HepG2 (cell line): ENCODE measurements at regions not wholly inside any gene's neighbourhood (a gene's known extent, or its start where the extent isn't known, plus 50 kb on each side); places are given as distances from the start of the nearest gene placed in this dataset.

Source experiments
- ATAC-seq: fragments of 200-7000 bp; cut with Tn5 transposase; 3 replicates; pipeline ENCODE4 v1.9.1; 2020; ENCODE audit warnings: mild to moderate bottlenecking, moderate library complexity
- BruUV-seq: library from RNA; stranded (reverse); fragments of 400-500 nt; replicated peaks from 2 replicates; lab custom pipeline; 2021; lab: Mats Ljungman, UMichigan
- CTCF ChIA-PET: fragments of 300-600 bp; formaldehyde crosslinking; extraction: SDS; loops from one replicate; lab custom pipeline; 2021; ENCODE audit warnings: low total read pairs, inconsistent platforms, low intra/inter-chr PET ratio; lab: Yijun Ruan, JAX
- POLR2A ChIA-PET: fragments of 350-600 bp; sonication (Branson Sonifier 250); formaldehyde crosslinking; loops from one replicate; lab custom pipeline; 2020; ENCODE audit warnings: antibody characterized with exemption, inconsistent platforms; lab: Yijun Ruan, JAX
- DNase-seq: peaks from one replicate; pipeline ENCODE4 v3.0.0-alpha.2; 2015; ENCODE audit warnings: low spot score
- FAIRE-seq: peaks from 3 replicates; lab custom pipeline; 2011; peaks lifted over from hg19 to GRCh38; lab: Jason Lieb, UNC
- H2AFZ ChIP-seq: one replicate; pipeline ENCODE4 v1.6.1; 2011; ENCODE audit warnings: low read length, inconsistent platforms
- H3K27ac ChIP-seq: fragments of 300-600 bp; 3 replicates; pipeline ENCODE4 v1.8.0; 2011; ENCODE audit warnings: mixed run types, mild to moderate bottlenecking, mixed read lengths, low read length, inconsistent platforms; ENCODE audit not compliant: insufficient read depth; ENCODE audit errors: extremely low read length
- H3K27me3 ChIP-seq, 2 experiments: fragments of 200-600 bp in 1 of 2; 2 replicates in 1 of 2; 3 replicates in 1 of 2; pipeline versions ENCODE4 v1.6.0 to v1.8.0; 2011; ENCODE audit warnings: low read length in 2 of 2, mild to moderate bottlenecking in 2 of 2, moderate library complexity in 2 of 2, inconsistent platforms in 1 of 2; ENCODE audit not compliant: insufficient read depth in 2 of 2, control insufficient read depth in 1 of 2
- H3K36me3 ChIP-seq, 2 experiments: fragments of 200-600 bp in 1 of 2; replicated peaks in 1 of 2; 2 replicates in 1 of 2; 3 replicates in 1 of 2; pipeline versions ENCODE4 v1.5.1 to v1.8.0; 2011; ENCODE audit warnings: low read length in 2 of 2, inconsistent platforms in 1 of 2; ENCODE audit not compliant: insufficient read depth in 2 of 2, control insufficient read depth in 1 of 2
- H3K4me1 ChIP-seq: 2 replicates; pipeline ENCODE4 v1.5.1; 2012; ENCODE audit warnings: low read length, inconsistent platforms; ENCODE audit not compliant: insufficient read depth
- H3K4me2 ChIP-seq: 2 replicates; pipeline ENCODE4 v1.6.0; 2011; ENCODE audit warnings: low read depth, low read length, inconsistent platforms
- H3K4me3 ChIP-seq, 3 experiments: fragments of 200-600 bp in 1 of 3; sonication (generic), shearing (Covaris generic) in 1 of 3; replicated peaks in 1 of 3; 2 replicates each; pipeline ENCODE4 v1.5.1; 2011 to 2016; ENCODE audit warnings: low read length in 3 of 3, inconsistent platforms in 2 of 3, low read depth in 2 of 3, mild to moderate bottlenecking in 2 of 3, control low read depth in 1 of 3, mixed read lengths in 1 of 3; ENCODE audit not compliant: insufficient read depth in 1 of 3
- H3K79me2 ChIP-seq: one replicate; pipeline ENCODE4 v1.6.1; 2011; ENCODE audit warnings: low read length, inconsistent platforms; ENCODE audit not compliant: insufficient read depth
- H3K9ac ChIP-seq: 2 replicates; pipeline ENCODE4 v1.6.0; 2011; ENCODE audit warnings: mild to moderate bottlenecking, low read depth, low read length, inconsistent platforms; ENCODE audit not compliant: insufficient read depth
- H3K9me3 ChIP-seq: 2 replicates; pipeline ENCODE4 v1.5.1; 2012; ENCODE audit warnings: mild to moderate bottlenecking, low read length
- H4K20me1 ChIP-seq: 2 replicates; pipeline ENCODE4 v1.6.0; 2011; ENCODE audit warnings: inconsistent platforms, mild to moderate bottlenecking, low read length, moderate library complexity; ENCODE audit not compliant: insufficient read depth
- CEBPG ChIP-seq: IDR thresholded peaks from 2 replicates; pipeline ENCODE4 v1.6.1; 2016
- CENPX ChIP-seq: sonication (generic); formaldehyde crosslinking; IDR thresholded peaks from 2 replicates; pipeline ENCODE4 v1.9.0; 2021; ENCODE audit warnings: mild to moderate bottlenecking, missing genetic modification reagents, moderate library complexity
- CREB1 ChIP-seq, 2 experiments: fragments of 450-650 bp in 1 of 2; IDR thresholded peaks; 2 replicates each; pipeline ENCODE4 v1.6.1; 2016 to 2017; ENCODE audit warnings: control low read depth in 1 of 2, mild to moderate bottlenecking in 1 of 2, missing compliant biosample characterization in 1 of 2, missing genetic modification characterization in 1 of 2
- GABPB1 ChIP-seq: IDR thresholded peaks from 2 replicates; pipeline ENCODE4 v1.6.1; 2016; ENCODE audit warnings: mild to moderate bottlenecking, missing genetic modification reagents, moderate library complexity, missing compliant biosample characterization
- GRHL1 ChIP-seq: sonication (generic); formaldehyde crosslinking; conservative IDR thresholded peaks from 2 replicates; pipeline ENCODE4 v1.8.0; 2022; ENCODE audit warnings: missing genetic modification reagents
- GTF2F1 ChIP-seq: fragments of 150-350 bp; IDR thresholded peaks from 2 replicates; pipeline ENCODE4 v1.6.1; 2014; ENCODE audit warnings: low read length
- HDAC1 ChIP-seq: sonication (generic); formaldehyde crosslinking; IDR thresholded peaks from 2 replicates; pipeline ENCODE4 v1.5.1; 2020; ENCODE audit warnings: mild to moderate bottlenecking, missing genetic modification reagents
- KLF13 ChIP-seq: sonication (generic); formaldehyde crosslinking; IDR thresholded peaks from 2 replicates; pipeline ENCODE4 v1.4.0; 2020; ENCODE audit warnings: mild to moderate bottlenecking, missing genetic modification reagents
- MYC ChIP-seq: sonication (generic); formaldehyde crosslinking; IDR thresholded peaks from 2 replicates; pipeline ENCODE4 v1.9.0; 2021; ENCODE audit warnings: missing genetic modification reagents, borderline replicate concordance
- NFIC ChIP-seq: IDR thresholded peaks from 2 replicates; pipeline ENCODE4 v1.6.1; 2012; ENCODE audit warnings: mild to moderate bottlenecking, low read length, inconsistent platforms
- ONECUT2 ChIP-seq: sonication (generic); formaldehyde crosslinking; IDR thresholded peaks from 2 replicates; pipeline ENCODE4 v1.4.0; 2020; ENCODE audit warnings: missing genetic modification reagents
- SIN3B ChIP-seq: fragments of 150-350 bp; IDR thresholded peaks from 2 replicates; pipeline ENCODE4 v1.6.1; 2014; ENCODE audit warnings: low read length
- SP4 ChIP-seq: sonication (generic); formaldehyde crosslinking; IDR thresholded peaks from 2 replicates; pipeline ENCODE4 v1.8.1; 2023; ENCODE audit warnings: mild to moderate bottlenecking, missing genetic modification reagents
- SRSF1 ChIP-seq: fragments of 200-400 bp; formaldehyde crosslinking; optimal IDR thresholded peaks from 2 replicates; pipeline ENCODE3; 2017; ENCODE audit warnings: mild to moderate bottlenecking, low read depth, low read length, moderate library complexity
- TERF1 ChIP-seq: sonication (generic); formaldehyde crosslinking; IDR thresholded peaks from 2 replicates; pipeline ENCODE4 v1.8.0; 2022; ENCODE audit warnings: mild to moderate bottlenecking, missing genetic modification reagents, moderate library complexity
- XRCC5 ChIP-seq: fragments of 200-400 bp; formaldehyde crosslinking; optimal IDR thresholded peaks from 2 replicates; pipeline ENCODE3; 2017; ENCODE audit warnings: mild to moderate bottlenecking, low read length
- ZFP90 ChIP-seq: sonication (generic); formaldehyde crosslinking; IDR thresholded peaks from 2 replicates; pipeline ENCODE4 v1.8.0; 2022; ENCODE audit warnings: missing genetic modification reagents, mild to moderate bottlenecking, inconsistent platforms, borderline replicate concordance
- ZMAT5 ChIP-seq: sonication (generic); formaldehyde crosslinking; IDR thresholded peaks from 2 replicates; pipeline ENCODE4 v1.5.0; 2020; ENCODE audit warnings: mild to moderate bottlenecking, low read depth, missing genetic modification reagents, borderline replicate concordance
- ZNF337 ChIP-seq: sonication (generic); formaldehyde crosslinking; IDR thresholded peaks from 2 replicates; pipeline ENCODE4 v1.5.1; 2020; ENCODE audit warnings: missing genetic modification reagents, low read depth, mild to moderate bottlenecking, borderline replicate concordance
- in situ Hi-C: cut with HindIII; loops from 2 replicates; pipeline ENCODE4 v1.10.0; 2017; ENCODE audit warnings: low pct_unique_long_range_greater_than_20kb; ENCODE audit not compliant: extremely low pct_ligation_motif_present
- intact Hi-C: fragments of 100-400 bp; cut with micrococcal nuclease; formaldehyde crosslinking; loops from one replicate; pipeline ENCODE4 v1.10.0; 2022; ENCODE audit not compliant: unreplicated experiment

GRCh38 chr3:106805625-106806024, 571.6 kb upstream of the CCDC54 start (continued):
- TF ChIP-seq SIN3B (no peak), GABPB1 (CRISPR knock-in tag) (no peak), NFIC (no peak), GTF2F1 (no peak), ZNF337 (CRISPR knock-in tag) (no peak), CENPX (CRISPR knock-in tag) (no peak)
- TF ChIP-seq, all 625 proteins: peak for 0

GRCh38 chr3:106806964-106807363, 570.3 kb upstream of the CCDC54 start:
- TF ChIP-seq CEBPG (CRISPR knock-in tag), result no peak
- no peak for TF ChIP-seq XRCC5
- no peak for TF ChIP-seq HDAC1 (CRISPR knock-in tag)
- no peak for TF ChIP-seq KLF13 (CRISPR knock-in tag)
- no peak for TF ChIP-seq TERF1 (CRISPR knock-in tag)
- TF ChIP-seq GRHL1 (CRISPR knock-in tag), result no peak
- no peak for TF ChIP-seq SP4 (CRISPR knock-in tag)
- TF ChIP-seq SRSF1, result no peak
- TF ChIP-seq CREB1 (IDR thresholded peaks at IDR 0.05), result no peak
- no peak for TF ChIP-seq CREB1 (CRISPR knock-in tag; IDR thresholded peaks at IDR 0.05)
- TF ChIP-seq ZMAT5 (CRISPR knock-in tag), result no peak
- no peak for TF ChIP-seq MYC (CRISPR knock-in tag)
- TF ChIP-seq ONECUT2 (CRISPR knock-in tag), result no peak
- no peak for TF ChIP-seq ZFP90 (CRISPR knock-in tag)
- no peaks in the 10 kb centered on the region for H3K79me2 ChIP-seq
- no peak overlapping the region for H3K9ac ChIP-seq
- no peak overlapping the region for H2AFZ ChIP-seq
- ChIA-PET CTCF (no interaction called here), POLR2A (no interaction called here)
- intact Hi-C loops, result no loop called here
- BruUV-seq, result no TSS peak
- no peaks in the 10 kb centered on the region for H3K4me1 ChIP-seq
- no peak overlapping the region for H3K27ac ChIP-seq
- ATAC-seq (no peak), DNase-seq (no peak), FAIRE-seq (no peak)
- H3K9me3 ChIP-seq, result no peaks in the 10 kb centered on the region
- no peak overlapping the region for H3K4me3 ChIP-seq
- in situ Hi-C loops, result no loop called here
- no peaks in the 10 kb centered on the region for H3K27me3 ChIP-seq
- H3K4me2 ChIP-seq, result no peak overlapping the region
- H3K36me3 ChIP-seq, result no peaks in the 10 kb centered on the region
- H4K20me1 ChIP-seq, result no peaks in the 10 kb centered on the region
